ENCODE measurements at regions not wholly inside any gene's neighbourhood (a gene's known extent, or its start where the extent isn't known, plus 50 kb on each side); places are given as distances from the start of the nearest gene placed in this dataset.

DNA sequence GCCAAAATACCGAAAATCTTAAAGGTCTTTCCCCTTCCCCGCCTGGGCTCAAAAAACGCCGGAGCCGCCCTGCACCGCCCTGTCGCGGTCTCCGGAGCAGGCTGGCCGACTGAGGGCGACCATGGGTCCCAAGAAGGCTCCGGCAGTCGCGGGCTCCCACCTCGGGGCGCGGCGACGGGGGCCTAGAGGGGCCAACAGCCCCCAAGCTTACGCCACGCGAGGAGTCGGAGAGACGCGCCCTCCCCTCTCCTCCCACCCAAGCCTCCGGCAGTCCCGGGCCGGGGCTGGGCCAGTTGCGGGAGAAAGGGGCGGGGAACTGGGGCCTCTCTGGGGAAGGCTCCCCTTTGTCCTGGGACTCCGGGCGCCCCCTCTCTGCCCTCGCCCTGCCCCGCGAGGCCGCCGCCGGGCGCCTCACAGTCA is 69.2 kb downstream of the GOLGA8B start:
- Histone ChIP-seq H3K79me2 (ENCODE audit: insufficient read depth, low read length) (no peaks in the 10 kb centered on the region), H3K9me3 (replicated peaks in 1 of 2; ENCODE audit: control insufficient read depth in 1 of 2, insufficient read depth in 1 of 2, low read length in 2 of 2) (peaks cover 0 to 10% of the 10 kb centered on the region in 2 donors), H3K27me3 (ENCODE audit: control insufficient read depth in 2 of 2, insufficient read depth in 2 of 2, low read length in 2 of 2) (peaks cover 41 to 46% of the 10 kb centered on the region in 2 donors), H3K4me2 (replicated peaks; ENCODE audit: extremely low read depth, low read length, poor library complexity, severe bottlenecking) (peak overlapping the region; percentile 76), H3K9ac (ENCODE audit: insufficient read depth, low read length, poor library complexity, severe bottlenecking) (peak overlapping the region; percentile 38), H3K4me3 (replicated peaks in 1 of 3; ENCODE audit: low read depth in 2 of 3, low read length in 3 of 3) (peak overlapping the region; percentile 17 to 67 (median 31)), H3K4me1 (ENCODE audit: control insufficient read depth in 1 of 2, insufficient read depth in 2 of 2, low read length in 2 of 2) (peaks cover 0 to 11% of the 10 kb centered on the region in 2 donors), H4K20me1 (ENCODE audit: insufficient read depth, low read length) (no peaks in the 10 kb centered on the region), H2AFZ (ENCODE audit: insufficient read depth, low read depth, low read length, poor library complexity, severe bottlenecking) (peak overlapping the region; percentile 68), H3K36me3 (replicated peaks in 1 of 2; ENCODE audit: control insufficient read depth in 1 of 2, insufficient read depth in 2 of 2, low read length in 2 of 2) (no peaks in the 10 kb centered on the region), H3K27ac (ENCODE audit: low read depth in 1 of 2, low read length in 2 of 2) (no peak overlapping the region)
- peaks cover 0 to 9% (median 2%) of the 10 kb centered on the region in 7 donors for H3K9me3 Mint-ChIP-seq
- no peak for DNase-seq
- TF ChIP-seq, protein P1, sequence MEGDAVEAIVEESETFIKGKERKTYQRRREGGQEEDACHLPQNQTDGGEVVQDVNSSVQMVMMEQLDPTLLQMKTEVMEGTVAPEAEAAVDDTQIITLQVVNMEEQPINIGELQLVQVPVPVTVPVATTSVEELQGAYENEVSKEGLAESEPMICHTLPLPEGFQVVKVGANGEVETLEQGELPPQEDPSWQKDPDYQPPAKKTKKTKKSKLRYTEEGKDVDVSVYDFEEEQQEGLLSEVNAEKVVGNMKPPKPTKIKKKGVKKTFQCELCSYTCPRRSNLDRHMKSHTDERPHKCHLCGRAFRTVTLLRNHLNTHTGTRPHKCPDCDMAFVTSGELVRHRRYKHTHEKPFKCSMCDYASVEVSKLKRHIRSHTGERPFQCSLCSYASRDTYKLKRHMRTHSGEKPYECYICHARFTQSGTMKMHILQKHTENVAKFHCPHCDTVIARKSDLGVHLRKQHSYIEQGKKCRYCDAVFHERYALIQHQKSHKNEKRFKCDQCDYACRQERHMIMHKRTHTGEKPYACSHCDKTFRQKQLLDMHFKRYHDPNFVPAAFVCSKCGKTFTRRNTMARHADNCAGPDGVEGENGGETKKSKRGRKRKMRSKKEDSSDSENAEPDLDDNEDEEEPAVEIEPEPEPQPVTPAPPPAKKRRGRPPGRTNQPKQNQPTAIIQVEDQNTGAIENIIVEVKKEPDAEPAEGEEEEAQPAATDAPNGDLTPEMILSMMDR (IDR thresholded peaks at IDR 0.05), result no peak
- intact Hi-C loops (cut with micrococcal nuclease), result no loop called here
- H3K4me1 Mint-ChIP-seq, result peaks cover 5% of the 10 kb centered on the region
- H3K4me3 Mint-ChIP-seq, result peak overlapping the region in 1 of 2 donors; percentile 84
- WGBS (ENCODE audit: insufficient coverage), result 0% methylated on average over 35 of the region's 39 CpGs
- no peak overlapping the region for H3K27ac Mint-ChIP-seq
- H3K27me3 Mint-ChIP-seq (ENCODE audit: low read depth in 3 of 3), result peaks cover 50 to 67% (median 63%) of the 10 kb centered on the region in 3 donors
- H3K36me3 Mint-ChIP-seq, result no peaks in the 10 kb centered on the region

DNA sequence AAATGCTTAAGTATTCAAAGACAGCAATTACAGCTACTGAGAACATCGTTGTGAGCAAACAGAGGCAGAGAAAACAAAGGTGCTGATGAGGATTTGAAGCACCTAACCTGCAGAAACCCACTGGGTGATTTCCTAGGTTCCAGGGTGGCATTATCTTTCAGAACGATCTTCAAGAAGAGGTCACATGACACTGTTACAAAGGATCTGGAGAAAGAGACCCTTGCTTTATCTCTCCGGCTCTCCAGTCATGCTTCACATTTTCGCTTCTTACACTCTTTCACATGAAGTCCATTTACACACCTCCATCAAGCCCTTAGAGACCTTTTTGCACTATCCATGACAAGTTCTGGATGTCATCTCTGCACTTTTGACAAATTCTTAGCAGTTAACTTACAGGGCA is 70.8 kb downstream of the GOLGA8B start:
- H3K4me3 Mint-ChIP-seq, result peak overlapping the region in 1 of 2 donors; percentile 51
- DNase-seq, result no peak
- no peak overlapping the region for H3K4me2 ChIP-seq (replicated peaks; ENCODE audit: extremely low read depth, low read length, poor library complexity, severe bottlenecking)
- H3K9me3 Mint-ChIP-seq, result peaks cover 0 to 9% (median 2%) of the 10 kb centered on the region in 7 donors
- peaks cover 46 to 68% (median 65%) of the 10 kb centered on the region in 3 donors for H3K27me3 Mint-ChIP-seq (ENCODE audit: low read depth in 3 of 3)
- H2AFZ ChIP-seq (ENCODE audit: insufficient read depth, low read depth, low read length, poor library complexity, severe bottlenecking), result no peak overlapping the region
- H3K27ac ChIP-seq (ENCODE audit: low read depth in 1 of 2, low read length in 2 of 2), result no peak overlapping the region
- no peak overlapping the region for H3K9ac ChIP-seq (ENCODE audit: insufficient read depth, low read length, poor library complexity, severe bottlenecking)
- H3K27ac Mint-ChIP-seq, result no peak overlapping the region
- no peaks in the 10 kb centered on the region for H3K36me3 ChIP-seq (replicated peaks in 1 of 2; ENCODE audit: control insufficient read depth in 1 of 2, insufficient read depth in 2 of 2, low read length in 2 of 2)
- no peaks in the 10 kb centered on the region for H3K36me3 Mint-ChIP-seq
- 52% methylated on average over 4 of the region's 4 CpGs for WGBS (ENCODE audit: insufficient coverage)
- no peak overlapping the region for H3K4me3 ChIP-seq (replicated peaks in 1 of 3; ENCODE audit: low read depth in 2 of 3, low read length in 3 of 3)
- H3K9me3 ChIP-seq (replicated peaks in 1 of 2; ENCODE audit: control insufficient read depth in 1 of 2, insufficient read depth in 1 of 2, low read length in 2 of 2), result peaks cover 0 to 10% of the 10 kb centered on the region in 2 donors
- peaks cover 5% of the 10 kb centered on the region for H3K4me1 Mint-ChIP-seq
- no peaks in the 10 kb centered on the region for H4K20me1 ChIP-seq (ENCODE audit: insufficient read depth, low read length)
- H3K27me3 ChIP-seq (ENCODE audit: control insufficient read depth in 2 of 2, insufficient read depth in 2 of 2, low read length in 2 of 2), result peaks cover 41 to 46% of the 10 kb centered on the region in 2 donors
- H3K79me2 ChIP-seq (ENCODE audit: insufficient read depth, low read length), result no peaks in the 10 kb centered on the region
- peaks cover 0 to 11% of the 10 kb centered on the region in 2 donors for H3K4me1 ChIP-seq (ENCODE audit: control insufficient read depth in 1 of 2, insufficient read depth in 2 of 2, low read length in 2 of 2)
- TF ChIP-seq, protein P1 (IDR thresholded peaks at IDR 0.05), result no peak
- intact Hi-C loops (cut with micrococcal nuclease), result no loop called here
